ENCODE measurements at regions not wholly inside any gene's neighbourhood (a gene's known extent, or its start where the extent isn't known, plus 50 kb on each side); places are given as distances from the start of the nearest gene placed in this dataset.

- Histone ChIP-seq H3K27me3 (ENCODE audit: control insufficient read depth in 2 of 2, insufficient read depth in 1 of 2, low read length in 1 of 2) (no peaks in the 10 kb centered on the region), H3K4me3 (ENCODE audit: low read length in 2 of 2) (no peak overlapping the region), H3K27ac (ENCODE audit: low read depth in 1 of 2, low read length in 1 of 2) (no peak overlapping the region), H3K9me3 (ENCODE audit: control insufficient read depth in 2 of 2, insufficient read depth in 1 of 2, low read length in 1 of 2) (no peaks in the 10 kb centered on the region), H3K4me1 (ENCODE audit: control insufficient read depth in 2 of 2, insufficient read depth in 2 of 2, low read length in 2 of 2) (no peaks in the 10 kb centered on the region), H3K36me3 (ENCODE audit: control insufficient read depth in 2 of 2, insufficient read depth in 2 of 2, low read length in 1 of 2) (no peaks in the 10 kb centered on the region)
- no peak for DNase-seq (ENCODE audit: low read depth in 6 of 9, low spot score in 9 of 9)
- WGBS = 86% methylated on average over 2 of the region's 2 CpGs
Measured at GRCh38 chr13:59088716-59089115, 1075.0 kb downstream of the DIAPH3 start.

- Histone ChIP-seq H3K4me1 (ENCODE audit: control insufficient read depth in 2 of 2, insufficient read depth in 2 of 2, low read length in 2 of 2) (no peaks in the 10 kb centered on the region), H3K27ac (ENCODE audit: low read depth in 1 of 2, low read length in 1 of 2) (no peak overlapping the region), H3K4me3 (ENCODE audit: low read length in 2 of 2) (no peak overlapping the region), H3K27me3 (ENCODE audit: control insufficient read depth in 2 of 2, insufficient read depth in 1 of 2, low read length in 1 of 2) (no peaks in the 10 kb centered on the region), H3K9me3 (ENCODE audit: control insufficient read depth in 2 of 2, insufficient read depth in 1 of 2, low read length in 1 of 2) (no peaks in the 10 kb centered on the region), H3K36me3 (ENCODE audit: control insufficient read depth in 2 of 2, insufficient read depth in 2 of 2, low read length in 1 of 2) (no peaks in the 10 kb centered on the region)
- no peak for DNase-seq (ENCODE audit: low read depth in 6 of 9, low spot score in 9 of 9)
- WGBS = 89% methylated on average over 2 of the region's 2 CpGs
Measured at GRCh38 chr13:59094181-59094580, 1069.5 kb downstream of the DIAPH3 start.

- H3K27ac ChIP-seq (ENCODE audit: low read depth in 1 of 2, low read length in 1 of 2) = no peak overlapping the region
- H3K4me3 ChIP-seq (ENCODE audit: low read length in 2 of 2) = no peak overlapping the region
- no peak for DNase-seq (ENCODE audit: low read depth in 6 of 9, low spot score in 9 of 9)
- H3K9me3 ChIP-seq (ENCODE audit: control insufficient read depth in 2 of 2, insufficient read depth in 1 of 2, low read length in 1 of 2) = no peaks in the 10 kb centered on the region
- H3K27me3 ChIP-seq (ENCODE audit: control insufficient read depth in 2 of 2, insufficient read depth in 1 of 2, low read length in 1 of 2) = no peaks in the 10 kb centered on the region
- WGBS = 87% methylated on average over 6 of the region's 6 CpGs
- H3K4me1 ChIP-seq (ENCODE audit: control insufficient read depth in 2 of 2, insufficient read depth in 2 of 2, low read length in 2 of 2) = no peaks in the 10 kb centered on the region
- no peaks in the 10 kb centered on the region for H3K36me3 ChIP-seq (ENCODE audit: control insufficient read depth in 2 of 2, insufficient read depth in 2 of 2, low read length in 1 of 2)
Measured at GRCh38 chr13:59099182-59099974, 1064.3 kb downstream of the DIAPH3 start.

- Histone ChIP-seq H3K36me3 (ENCODE audit: control insufficient read depth in 2 of 2, insufficient read depth in 2 of 2, low read length in 1 of 2) (no peaks in the 10 kb centered on the region), H3K4me3 (ENCODE audit: low read length in 2 of 2) (no peak overlapping the region), H3K4me1 (ENCODE audit: control insufficient read depth in 2 of 2, insufficient read depth in 2 of 2, low read length in 2 of 2) (no peaks in the 10 kb centered on the region), H3K27ac (ENCODE audit: low read depth in 1 of 2, low read length in 1 of 2) (no peak overlapping the region), H3K9me3 (ENCODE audit: control insufficient read depth in 2 of 2, insufficient read depth in 1 of 2, low read length in 1 of 2) (no peaks in the 10 kb centered on the region), H3K27me3 (ENCODE audit: control insufficient read depth in 2 of 2, insufficient read depth in 1 of 2, low read length in 1 of 2) (no peaks in the 10 kb centered on the region)
- 90% methylated on average over 4 of the region's 4 CpGs for WGBS
- peak in 1 of 9 donors; percentile 10 for DNase-seq (ENCODE audit: low read depth in 6 of 9, low spot score in 9 of 9)
Measured at GRCh38 chr13:59103004-59103768, 1060.5 kb downstream of the DIAPH3 start.

DNA sequence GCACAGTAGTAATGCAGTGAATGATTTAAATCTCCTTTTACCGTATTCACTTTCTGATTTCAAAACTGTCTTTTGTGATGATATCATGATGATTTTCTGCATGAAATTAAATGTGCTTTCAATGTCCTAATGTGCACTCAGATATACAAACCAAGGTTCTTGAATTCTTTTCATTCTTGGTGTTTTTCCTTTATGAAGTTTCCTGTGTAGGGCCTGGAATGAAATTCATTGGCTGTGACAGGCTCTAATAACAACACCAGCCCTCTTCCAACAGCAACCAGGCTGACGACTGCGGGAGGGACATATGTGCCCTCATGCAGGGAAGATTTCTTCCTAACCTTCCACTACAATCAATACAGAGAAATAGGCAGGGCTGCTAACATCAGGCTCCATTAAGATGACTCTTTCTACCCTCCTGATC, 1052.0 kb downstream of the DIAPH3 start:
- Histone ChIP-seq H3K27ac (ENCODE audit: low read depth in 1 of 2, low read length in 1 of 2) (no peak overlapping the region), H3K9me3 (ENCODE audit: control insufficient read depth in 2 of 2, insufficient read depth in 1 of 2, low read length in 1 of 2) (no peaks in the 10 kb centered on the region), H3K4me3 (ENCODE audit: low read length in 2 of 2) (no peak overlapping the region), H3K36me3 (ENCODE audit: control insufficient read depth in 2 of 2, insufficient read depth in 2 of 2, low read length in 1 of 2) (no peaks in the 10 kb centered on the region), H3K4me1 (ENCODE audit: control insufficient read depth in 2 of 2, insufficient read depth in 2 of 2, low read length in 2 of 2) (no peaks in the 10 kb centered on the region), H3K27me3 (ENCODE audit: control insufficient read depth in 2 of 2, insufficient read depth in 1 of 2, low read length in 1 of 2) (no peaks in the 10 kb centered on the region)
- WGBS = 45% methylated on average over 3 of the region's 3 CpGs
- DNase-seq (ENCODE audit: low read depth in 6 of 9, low spot score in 9 of 9) = no peak

DNA sequence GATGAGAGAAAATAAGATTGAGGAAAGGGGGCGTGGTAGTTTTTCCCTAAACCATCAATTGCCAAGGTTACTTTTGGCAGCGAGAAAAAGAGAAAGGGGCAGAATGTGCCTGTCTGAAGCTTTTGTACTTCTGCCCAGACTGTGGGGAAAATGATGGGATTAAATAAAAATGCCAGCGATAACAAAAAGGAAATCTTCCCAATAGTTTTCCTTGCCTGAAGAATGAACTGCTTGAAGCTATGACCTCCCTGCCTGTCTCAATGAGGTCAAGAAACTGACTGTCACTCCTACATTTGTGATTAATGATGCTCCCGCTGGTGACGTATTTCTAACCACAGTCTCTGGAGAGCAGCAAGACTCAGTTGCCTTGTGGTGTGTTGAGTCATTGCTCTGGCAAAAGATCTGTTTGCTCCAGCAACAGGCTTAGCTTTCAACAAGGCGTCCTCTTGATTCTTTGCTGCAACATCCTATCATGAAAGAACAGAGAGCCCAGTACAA, 1051.5 kb downstream of the DIAPH3 start:
- Histone ChIP-seq H3K36me3 (ENCODE audit: control insufficient read depth in 2 of 2, insufficient read depth in 2 of 2, low read length in 1 of 2) (no peaks in the 10 kb centered on the region), H3K9me3 (ENCODE audit: control insufficient read depth in 2 of 2, insufficient read depth in 1 of 2, low read length in 1 of 2) (no peaks in the 10 kb centered on the region), H3K27me3 (ENCODE audit: control insufficient read depth in 2 of 2, insufficient read depth in 1 of 2, low read length in 1 of 2) (no peaks in the 10 kb centered on the region), H3K4me3 (ENCODE audit: low read length in 2 of 2) (no peak overlapping the region), H3K4me1 (ENCODE audit: control insufficient read depth in 2 of 2, insufficient read depth in 2 of 2, low read length in 2 of 2) (no peaks in the 10 kb centered on the region), H3K27ac (ENCODE audit: low read depth in 1 of 2, low read length in 1 of 2) (no peak overlapping the region)
- WGBS = 85% methylated on average over 6 of the region's 6 CpGs
- no peak for DNase-seq (ENCODE audit: low read depth in 6 of 9, low spot score in 9 of 9)

DNA sequence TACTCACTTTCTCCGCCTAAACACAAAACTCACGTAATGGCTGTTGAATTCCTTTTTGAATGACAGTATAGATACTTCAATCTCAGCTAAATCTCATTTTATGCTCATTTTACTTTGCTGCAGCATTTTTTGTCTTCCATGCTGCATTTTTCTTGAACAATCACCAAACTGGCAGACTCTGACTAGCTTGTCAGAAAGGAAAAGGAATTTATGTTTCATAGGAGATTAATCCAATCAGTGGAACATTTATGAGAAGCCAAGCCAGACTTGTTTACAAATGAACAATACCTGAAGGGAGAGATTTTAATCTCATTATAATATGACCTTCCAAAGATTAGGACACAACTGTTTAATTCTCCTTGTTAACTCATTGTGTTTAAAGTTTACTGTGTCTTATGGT, 1044.3 kb downstream of the DIAPH3 start:
- no peaks in the 10 kb centered on the region for H3K36me3 ChIP-seq (ENCODE audit: control insufficient read depth in 2 of 2, insufficient read depth in 2 of 2, low read length in 1 of 2)
- WGBS = 98% methylated on average over 2 of the region's 2 CpGs
- H3K4me1 ChIP-seq (ENCODE audit: control insufficient read depth in 2 of 2, insufficient read depth in 2 of 2, low read length in 2 of 2) = no peaks in the 10 kb centered on the region
- no peaks in the 10 kb centered on the region for H3K9me3 ChIP-seq (ENCODE audit: control insufficient read depth in 2 of 2, insufficient read depth in 1 of 2, low read length in 1 of 2)
- no peak overlapping the region for H3K4me3 ChIP-seq (ENCODE audit: low read length in 2 of 2)
- DNase-seq (ENCODE audit: low read depth in 6 of 9, low spot score in 9 of 9) = no peak
- no peak overlapping the region for H3K27ac ChIP-seq (ENCODE audit: low read depth in 1 of 2, low read length in 1 of 2)
- H3K27me3 ChIP-seq (ENCODE audit: control insufficient read depth in 2 of 2, insufficient read depth in 1 of 2, low read length in 1 of 2) = no peaks in the 10 kb centered on the region

DNA sequence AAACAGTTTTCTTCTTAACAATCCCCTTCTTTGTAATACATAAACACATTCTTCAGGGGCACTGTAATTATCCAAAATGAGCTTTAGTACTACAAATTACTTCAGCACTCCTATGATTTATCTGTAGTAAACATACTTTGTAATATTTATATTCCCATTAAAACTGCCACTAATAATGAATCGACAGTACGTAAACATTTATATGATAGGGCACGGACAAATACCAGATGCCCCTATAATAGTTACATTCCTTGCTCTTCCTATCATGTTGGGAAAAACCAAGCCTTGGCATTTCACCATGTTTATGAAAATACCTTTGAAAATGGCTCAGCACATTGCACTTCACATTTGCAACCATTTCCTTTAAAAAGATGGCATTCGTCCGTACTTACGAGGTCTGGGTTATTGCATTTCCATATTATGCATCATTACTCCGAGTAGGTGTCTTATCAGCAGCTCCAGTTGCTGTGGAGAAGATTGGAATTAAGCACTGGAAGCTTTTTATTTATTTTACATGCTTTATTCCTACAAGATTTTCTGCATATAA, 1043.4 kb downstream of the DIAPH3 start:
- no peak overlapping the region for H3K27ac ChIP-seq (ENCODE audit: low read depth in 1 of 2, low read length in 1 of 2)
- no peaks in the 10 kb centered on the region for H3K27me3 ChIP-seq (ENCODE audit: control insufficient read depth in 2 of 2, insufficient read depth in 1 of 2, low read length in 1 of 2)
- H3K9me3 ChIP-seq (ENCODE audit: control insufficient read depth in 2 of 2, insufficient read depth in 1 of 2, low read length in 1 of 2) = no peaks in the 10 kb centered on the region
- no peak for DNase-seq (ENCODE audit: low read depth in 6 of 9, low spot score in 9 of 9)
- no peaks in the 10 kb centered on the region for H3K4me1 ChIP-seq (ENCODE audit: control insufficient read depth in 2 of 2, insufficient read depth in 2 of 2, low read length in 2 of 2)
- WGBS = 93% methylated on average over 7 of the region's 7 CpGs
- H3K36me3 ChIP-seq (ENCODE audit: control insufficient read depth in 2 of 2, insufficient read depth in 2 of 2, low read length in 1 of 2) = no peaks in the 10 kb centered on the region
- no peak overlapping the region for H3K4me3 ChIP-seq (ENCODE audit: low read length in 2 of 2)

DNA sequence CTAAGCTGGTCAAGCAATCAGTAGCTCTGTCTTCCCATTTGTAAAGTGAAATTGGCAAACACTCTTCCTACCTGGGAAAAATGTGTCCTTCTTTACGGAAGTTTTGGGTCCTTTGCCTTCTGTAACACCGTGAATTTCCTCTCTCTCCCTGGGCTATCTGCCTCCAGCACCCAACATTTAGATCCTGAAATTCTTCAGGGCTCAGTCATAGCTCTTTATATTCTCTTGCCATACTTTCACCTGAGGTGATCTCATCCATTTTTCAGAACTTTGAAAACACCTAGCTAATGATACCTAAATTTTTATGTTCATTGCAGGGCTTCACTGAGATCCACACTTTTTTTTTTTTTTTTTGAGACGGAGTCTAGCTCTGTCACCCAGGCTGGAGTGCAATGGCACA, 1042.2 kb downstream of the DIAPH3 start:
- Histone ChIP-seq H3K27ac (ENCODE audit: low read depth in 1 of 2, low read length in 1 of 2) (no peak overlapping the region), H3K4me3 (ENCODE audit: low read length in 2 of 2) (no peak overlapping the region), H3K27me3 (ENCODE audit: control insufficient read depth in 2 of 2, insufficient read depth in 1 of 2, low read length in 1 of 2) (no peaks in the 10 kb centered on the region), H3K4me1 (ENCODE audit: control insufficient read depth in 2 of 2, insufficient read depth in 2 of 2, low read length in 2 of 2) (no peaks in the 10 kb centered on the region), H3K36me3 (ENCODE audit: control insufficient read depth in 2 of 2, insufficient read depth in 2 of 2, low read length in 1 of 2) (no peaks in the 10 kb centered on the region), H3K9me3 (ENCODE audit: control insufficient read depth in 2 of 2, insufficient read depth in 1 of 2, low read length in 1 of 2) (no peaks in the 10 kb centered on the region)
- WGBS = 96% methylated on average over 3 of the region's 3 CpGs
- no peak for DNase-seq (ENCODE audit: low read depth in 6 of 9, low spot score in 9 of 9)

Measured in thymus (tissue), 11 donors.